ENCODE measurements at regions not wholly inside any gene's neighbourhood (a gene's known extent, or its start where the extent isn't known, plus 50 kb on each side); places are given as distances from the start of the nearest gene placed in this dataset.
"Not testable (repeated sequence)": the region's sequence is repeated elsewhere in the genome, so short reads cannot be mapped to it uniquely, and the experiment has no call there.

GRCh38 chr11:39569789-39570188 lies 1889.7 kb downstream of the LRRC4C start:
- Mint-ChIP-seq H3K9me3 (peaks cover 14% of the 10 kb centered on the region), H3K4me3 (no peak overlapping the region), H3K27me3 (ENCODE audit: insufficient read depth, low read depth) (no peaks in the 10 kb centered on the region), H3K36me3 (no peaks in the 10 kb centered on the region), H3K27ac (peak overlapping the region; percentile 55), H3K4me1 (peaks cover 8% of the 10 kb centered on the region)
- Histone ChIP-seq H2AFZ (replicated peaks) (peak overlapping the region; percentile 6), H4K20me1 (ENCODE audit: low read depth) (no peaks in the 10 kb centered on the region), H3K4me1 (peaks cover 3% of the 10 kb centered on the region), H3K27me3 (no peaks in the 10 kb centered on the region), H3K4me2 (no peak overlapping the region), H3K79me2 (ENCODE audit: low read depth) (no peaks in the 10 kb centered on the region), H3K9ac (no peak overlapping the region), H3K9me3 (ENCODE audit: low read depth) (no peaks in the 10 kb centered on the region), H3F3A (ENCODE audit: low read depth) (no peaks in the 10 kb centered on the region), H3K27ac (no peak overlapping the region), H3K36me3 (no peaks in the 10 kb centered on the region), H3K4me3 (no peak overlapping the region)
- peak; percentile 2 for DNase-seq (ENCODE audit: low spot score)
- TF ChIP-seq EZH2phosphoT487 (IDR thresholded peaks at IDR 0.05) (no peak), CTCF (IDR thresholded peaks at IDR 0.05) (no peak), EZH2 (IDR thresholded peaks at IDR 0.05) (no peak)

- Histone ChIP-seq H2AFZ (replicated peaks) (peak overlapping the region; percentile 86), H3K4me2 (no peak overlapping the region), H3K36me3 (no peaks in the 10 kb centered on the region), H4K20me1 (ENCODE audit: low read depth) (no peaks in the 10 kb centered on the region), H3K9me3 (ENCODE audit: low read depth) (no peaks in the 10 kb centered on the region), H3F3A (ENCODE audit: low read depth) (no peaks in the 10 kb centered on the region), H3K79me2 (ENCODE audit: low read depth) (no peaks in the 10 kb centered on the region), H3K9ac (no peak overlapping the region), H3K4me1 (no peaks in the 10 kb centered on the region), H3K27ac (no peak overlapping the region), H3K4me3 (no peak overlapping the region), H3K27me3 (no peaks in the 10 kb centered on the region)
- Mint-ChIP-seq H3K4me1 (no peaks in the 10 kb centered on the region), H3K4me3 (no peak overlapping the region), H3K36me3 (no peaks in the 10 kb centered on the region), H3K9me3 (peaks cover 9% of the 10 kb centered on the region), H3K27me3 (ENCODE audit: insufficient read depth, low read depth) (no peaks in the 10 kb centered on the region), H3K27ac (no peak overlapping the region)
- TF ChIP-seq EZH2 (IDR thresholded peaks at IDR 0.05) (no peak), CTCF (IDR thresholded peaks at IDR 0.05) (no peak), EZH2phosphoT487 (IDR thresholded peaks at IDR 0.05) (no peak)
- no peak for DNase-seq (ENCODE audit: low spot score)
Observed at GRCh38 chr11:39542460-39542859, 1917.0 kb downstream of the LRRC4C start.

- H3K9me3 Mint-ChIP-seq, result peaks cover 9% of the 10 kb centered on the region
- H3K9me3 ChIP-seq (ENCODE audit: low read depth), result no peaks in the 10 kb centered on the region
- TF ChIP-seq EZH2phosphoT487 (IDR thresholded peaks at IDR 0.05) (no peak), CTCF (IDR thresholded peaks at IDR 0.05) (no peak), EZH2 (IDR thresholded peaks at IDR 0.05) (no peak)
- no peaks in the 10 kb centered on the region for H3F3A ChIP-seq (ENCODE audit: low read depth)
- no peak overlapping the region for H3K4me3 ChIP-seq
- no peak overlapping the region for H3K27ac Mint-ChIP-seq
- peak overlapping the region; percentile 86 for H2AFZ ChIP-seq (replicated peaks)
- H4K20me1 ChIP-seq (ENCODE audit: low read depth), result no peaks in the 10 kb centered on the region
- no peak overlapping the region for H3K4me3 Mint-ChIP-seq
- no peaks in the 10 kb centered on the region for H3K79me2 ChIP-seq (ENCODE audit: low read depth)
- H3K4me1 Mint-ChIP-seq, result no peaks in the 10 kb centered on the region
- no peaks in the 10 kb centered on the region for H3K36me3 Mint-ChIP-seq
- DNase-seq (ENCODE audit: low spot score), result peak; percentile 7
- no peak overlapping the region for H3K9ac ChIP-seq
- H3K27me3 Mint-ChIP-seq (ENCODE audit: insufficient read depth, low read depth), result no peaks in the 10 kb centered on the region
- no peaks in the 10 kb centered on the region for H3K36me3 ChIP-seq
- H3K27ac ChIP-seq, result no peak overlapping the region
- H3K4me2 ChIP-seq, result no peak overlapping the region
- no peaks in the 10 kb centered on the region for H3K27me3 ChIP-seq
- H3K4me1 ChIP-seq, result no peaks in the 10 kb centered on the region
Observed at GRCh38 chr11:39541945-39542351, 1917.5 kb downstream of the LRRC4C start.

GRCh38 chr11:39536323-39536722 lies 1923.1 kb downstream of the LRRC4C start:
- H4K20me1 ChIP-seq (ENCODE audit: low read depth); H3K4me3 Mint-ChIP-seq; DNase-seq (ENCODE audit: low spot score); H3K4me2 ChIP-seq; H3K9me3 ChIP-seq (ENCODE audit: low read depth); H2AFZ ChIP-seq (replicated peaks); H3K4me1 Mint-ChIP-seq; H3K27me3 ChIP-seq; H3F3A ChIP-seq (ENCODE audit: low read depth); H3K27ac Mint-ChIP-seq; H3K36me3 Mint-ChIP-seq; H3K9ac ChIP-seq; H3K27ac ChIP-seq; H3K36me3 ChIP-seq; H3K27me3 Mint-ChIP-seq (ENCODE audit: insufficient read depth, low read depth); H3K4me3 ChIP-seq; H3K4me1 ChIP-seq; H3K79me2 ChIP-seq (ENCODE audit: low read depth): not testable (repeated sequence)
- H3K9me3 Mint-ChIP-seq, result peaks cover 24% of the 10 kb centered on the region

All from neural progenitor cell (in vitro differentiated cells).